HG03469 (cell line): ENCODE measurements at regions not wholly inside any gene's neighbourhood (a gene's known extent, or its start where the extent isn't known, plus 50 kb on each side); places are given as distances from the start of the nearest gene placed in this dataset.

Source experiments
- ATAC-seq: cut with Tn5 transposase; IDR thresholded peaks from one replicate; pipeline ENCODE4 v1.9.1; 2021; ENCODE audit warnings: mild to moderate bottlenecking, moderate library complexity, moderate number of reproducible peaks; ENCODE audit not compliant: unreplicated experiment

DNA sequence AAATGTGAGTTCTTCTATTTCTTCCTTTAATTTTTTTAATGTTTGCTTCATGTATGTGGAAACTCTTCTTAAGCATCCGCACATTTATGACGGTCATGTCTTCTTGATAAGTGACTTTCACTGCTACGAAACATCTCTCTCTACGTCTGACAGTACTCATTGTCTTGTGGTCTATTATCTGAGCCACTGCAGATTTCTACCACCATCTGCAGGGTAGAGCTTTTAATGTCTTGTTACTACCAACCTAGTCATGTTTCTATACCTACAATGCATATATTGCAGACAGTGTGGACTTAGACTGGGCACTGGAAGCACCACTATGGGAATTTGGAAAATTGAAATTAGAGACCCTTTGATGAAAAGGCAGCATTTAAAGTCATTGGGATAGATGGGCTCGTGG lies 75.4 kb upstream of the ARHGEF7 start:
- ATAC-seq = no peak

DNA sequence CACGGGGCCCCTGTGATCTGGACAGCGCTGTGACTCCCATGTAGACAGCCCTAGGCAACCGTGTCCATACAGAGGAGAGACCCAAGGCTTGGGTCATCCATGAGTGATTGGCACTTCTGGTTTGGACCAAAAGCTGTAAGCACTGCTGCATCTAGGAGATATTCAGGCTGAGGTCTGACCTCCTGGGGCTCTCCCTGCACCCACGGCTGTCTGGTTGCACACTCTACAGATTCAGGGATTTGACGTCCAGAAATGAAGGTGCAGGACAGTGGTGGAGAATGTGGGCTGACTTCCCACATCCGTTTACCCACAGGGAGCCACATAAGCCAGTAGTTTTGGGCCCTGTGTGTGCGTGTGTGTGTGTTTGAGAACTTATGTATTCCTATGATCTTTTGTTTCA lies 76.2 kb upstream of the ARHGEF7 start:
- no peak for ATAC-seq

DNA sequence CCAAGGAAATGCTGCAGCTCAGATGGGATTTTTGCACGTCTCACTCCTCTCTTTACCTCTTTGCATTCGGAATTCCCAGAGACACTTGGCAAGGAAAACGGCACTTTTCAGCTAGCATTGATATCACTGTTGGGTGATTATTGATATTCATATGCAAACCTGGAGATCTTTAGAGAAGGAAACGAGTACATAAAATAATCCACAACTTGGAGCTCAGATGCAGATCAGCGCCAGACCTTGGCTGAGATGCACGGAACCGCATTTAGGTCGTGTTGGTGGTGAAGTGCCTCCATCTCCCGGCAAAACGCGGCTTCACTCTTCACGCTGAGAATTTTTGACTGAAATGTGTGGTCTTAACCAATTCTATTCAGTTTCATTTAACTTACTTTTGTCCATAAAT lies 77.2 kb upstream of the ARHGEF7 start:
- no peak for ATAC-seq

DNA sequence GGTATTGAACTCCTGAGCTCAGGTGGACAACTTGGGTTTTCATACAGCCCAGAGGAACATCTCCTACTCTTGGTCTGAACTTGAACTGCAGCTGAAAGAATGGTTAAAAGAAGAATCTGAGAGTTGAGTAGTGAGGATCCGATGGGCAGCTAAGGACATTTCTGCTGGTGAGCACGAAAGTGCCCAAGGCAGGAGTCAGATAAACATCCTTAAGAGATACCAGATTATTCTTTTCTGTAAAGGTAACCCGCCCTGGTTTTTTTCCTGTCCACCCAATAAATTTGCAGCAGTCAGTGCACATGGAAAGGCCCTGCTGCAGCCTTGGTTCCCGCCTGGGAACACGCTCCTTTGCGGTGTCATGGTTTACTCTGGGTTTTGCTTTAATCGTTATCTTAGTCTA lies 78.4 kb upstream of the ARHGEF7 start:
- no peak for ATAC-seq

DNA sequence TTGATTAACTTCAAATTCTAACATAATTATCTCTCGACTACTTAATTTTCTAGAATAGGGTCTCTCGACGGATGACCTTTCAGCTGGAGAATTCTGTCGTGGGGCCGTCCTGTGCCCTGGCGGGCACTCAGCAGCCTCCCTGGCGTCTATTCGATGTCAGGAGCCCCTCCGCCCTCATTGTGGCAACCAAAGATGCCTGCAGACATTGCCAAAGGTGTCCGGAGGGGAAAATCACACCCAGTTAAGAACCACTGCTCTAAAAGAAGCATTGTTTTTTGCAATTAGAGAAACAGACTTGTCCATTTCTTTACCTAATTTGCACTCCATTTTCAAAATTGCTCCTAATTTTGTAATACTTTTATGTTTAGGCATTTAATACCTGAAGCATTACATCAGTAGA lies 79.2 kb upstream of the ARHGEF7 start:
- no peak for ATAC-seq

DNA sequence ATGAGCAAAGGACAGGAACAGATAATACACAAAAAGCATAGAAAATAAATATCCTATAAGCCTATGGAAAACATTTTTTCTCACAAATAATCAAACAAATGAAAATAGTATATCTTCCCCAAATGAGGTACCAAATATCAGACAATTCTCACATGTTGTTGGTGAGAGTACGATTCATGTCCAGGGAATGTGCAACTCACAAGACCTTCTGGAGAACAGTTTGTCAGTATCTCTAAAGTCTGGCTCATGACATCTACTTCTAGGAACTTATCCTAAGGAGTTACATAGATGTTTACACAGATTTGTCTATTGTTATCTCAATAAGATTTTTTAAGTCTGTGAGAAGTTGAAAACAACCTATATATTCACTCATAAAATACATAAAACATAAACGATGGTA lies 80.3 kb upstream of the ARHGEF7 start:
- ATAC-seq = no peak

DNA sequence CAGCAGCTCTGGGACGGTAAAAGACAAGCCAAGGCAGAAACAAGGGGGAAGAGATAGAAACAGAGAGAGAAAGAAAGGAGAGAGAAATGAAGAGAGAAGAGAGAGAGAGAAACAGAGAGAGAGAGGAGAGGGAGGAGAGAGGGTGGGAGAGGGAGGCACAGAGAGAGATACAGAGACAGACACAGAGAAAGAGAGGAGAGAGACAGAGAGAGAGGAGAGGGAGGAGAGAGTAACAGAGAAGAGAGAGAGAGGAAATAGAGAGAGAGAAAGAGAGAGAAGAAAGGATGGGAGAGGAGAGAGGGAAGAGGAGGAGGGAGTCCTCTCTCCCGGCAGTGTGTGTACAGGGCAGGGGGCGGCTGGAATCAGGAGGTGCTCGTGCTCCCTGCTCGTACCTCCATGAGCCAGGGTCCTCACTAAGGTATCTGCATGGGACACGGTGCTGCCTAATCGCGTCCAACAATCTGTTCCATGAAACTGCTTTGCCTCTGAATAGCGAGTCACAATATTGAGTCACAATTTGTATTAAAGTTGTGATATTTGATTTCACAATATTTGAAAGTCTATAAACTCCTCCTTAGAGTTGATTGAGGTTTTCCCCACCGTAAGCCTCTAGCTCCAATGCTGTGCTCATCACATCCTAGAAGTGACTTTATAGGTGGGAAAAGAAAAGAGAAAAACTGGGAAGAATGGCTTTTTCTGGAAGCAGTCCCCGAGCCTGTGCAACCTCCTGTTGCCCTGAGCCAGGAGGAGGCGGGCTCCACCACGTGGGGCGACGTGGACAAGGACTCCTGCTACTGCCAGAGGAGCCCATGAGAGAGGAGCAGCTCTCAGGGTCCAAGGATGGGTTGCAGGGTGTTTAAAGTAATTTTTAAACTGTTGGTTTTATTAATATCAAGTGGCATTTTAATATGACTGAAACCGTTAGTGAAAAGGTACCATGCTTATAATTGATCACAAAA lies 81.7 kb upstream of the ARHGEF7 start:
- ATAC-seq = no peak

DNA sequence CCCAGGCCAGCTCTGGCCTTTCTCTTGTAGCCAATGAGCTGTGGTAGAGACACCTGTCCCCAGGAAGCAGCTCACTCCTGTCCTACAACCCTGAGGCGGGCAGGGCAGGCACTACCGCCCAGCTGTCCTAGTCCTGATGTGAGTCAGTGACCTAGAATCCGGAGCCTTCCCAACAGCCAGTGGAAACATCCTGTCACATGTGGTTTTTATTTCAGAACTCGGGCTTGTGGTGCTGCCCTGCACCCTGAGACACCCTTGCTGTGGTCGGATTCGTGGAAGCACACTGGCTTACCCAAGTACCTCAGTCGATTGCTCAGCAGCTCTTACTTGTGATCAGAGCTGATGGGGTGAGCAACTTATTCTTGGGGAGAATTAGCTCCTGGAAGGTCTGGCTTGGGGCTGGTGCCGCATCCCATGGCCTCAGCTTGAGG lies 83.6 kb upstream of the ARHGEF7 start:
- ATAC-seq = no peak

DNA sequence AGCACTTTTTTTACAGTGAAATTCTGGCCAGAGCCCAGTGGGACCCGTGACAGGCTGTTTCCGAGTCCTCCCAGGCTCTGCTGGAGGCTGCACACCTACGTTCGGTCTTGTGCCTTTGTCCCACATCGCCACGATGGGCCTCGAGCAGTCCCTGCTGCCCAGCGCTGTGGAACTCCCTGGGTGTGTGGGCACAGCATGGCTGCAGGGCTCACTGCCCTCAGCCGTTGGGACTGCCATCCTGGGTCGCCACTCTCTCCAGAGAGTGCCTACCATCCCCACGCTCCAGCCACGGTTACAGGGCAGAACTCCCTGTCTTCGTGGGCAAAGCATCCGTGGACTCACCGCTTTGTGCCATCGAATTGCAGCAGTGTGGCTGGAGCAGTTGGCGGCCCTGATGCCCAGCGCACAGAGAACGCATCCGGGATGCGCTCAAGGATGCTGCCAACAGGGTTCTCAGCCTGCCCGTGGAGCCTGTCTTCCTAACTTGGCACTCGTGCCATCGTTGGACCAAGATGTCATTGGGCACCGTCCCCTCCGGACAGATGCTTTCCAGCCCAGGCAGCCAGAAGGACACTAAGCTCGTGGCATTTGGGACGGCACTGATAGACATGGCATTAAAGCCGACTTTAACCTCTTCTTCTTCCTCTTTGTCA lies 85.0 kb upstream of the ARHGEF7 start:
- ATAC-seq = no peak

DNA sequence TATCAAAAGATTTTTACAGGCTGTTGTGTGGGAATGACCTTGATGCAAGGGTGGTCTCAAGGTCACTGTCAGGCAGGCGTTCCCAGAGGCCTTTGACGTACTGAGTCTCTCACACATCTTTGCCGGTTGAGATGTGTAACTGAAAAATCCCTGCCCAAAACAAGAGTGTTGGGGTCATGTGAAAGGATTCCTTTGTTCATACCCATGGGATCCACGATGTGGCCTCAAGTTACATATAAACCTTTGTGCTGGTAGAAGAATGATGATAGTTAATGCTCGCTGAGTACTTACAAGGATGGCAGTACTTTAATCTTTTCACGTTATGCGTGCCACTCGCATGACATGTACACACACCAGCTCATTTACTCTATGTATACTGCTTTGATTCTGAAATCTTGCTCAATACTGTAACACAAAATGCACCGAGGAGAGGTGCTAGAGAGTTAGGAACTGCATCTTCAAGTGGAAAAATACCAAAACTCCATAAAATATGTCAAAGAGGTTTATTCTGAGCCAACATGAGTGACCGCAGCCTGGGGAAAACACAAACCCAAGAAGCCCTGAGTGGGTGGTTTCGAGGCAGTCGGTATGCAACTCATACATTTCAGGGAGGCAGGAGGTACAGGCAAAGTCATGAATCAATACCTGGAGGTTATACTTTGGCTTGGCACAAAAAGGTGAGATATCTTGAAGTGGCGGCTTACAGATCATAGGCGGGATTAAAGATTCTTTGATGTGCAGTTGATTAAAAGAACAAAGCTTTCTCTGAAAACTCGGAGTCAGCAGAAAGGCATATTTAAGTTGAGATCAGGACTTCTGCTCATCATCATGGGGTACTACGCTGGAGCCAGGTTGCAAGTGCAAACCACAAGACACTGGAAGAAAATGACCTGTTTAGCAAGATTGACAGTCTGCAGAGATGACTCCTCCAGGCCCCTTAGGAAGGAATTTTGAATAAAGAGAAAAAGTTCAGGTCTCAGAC lies 87.4 kb upstream of the ARHGEF7 start:
- ATAC-seq = no peak

DNA sequence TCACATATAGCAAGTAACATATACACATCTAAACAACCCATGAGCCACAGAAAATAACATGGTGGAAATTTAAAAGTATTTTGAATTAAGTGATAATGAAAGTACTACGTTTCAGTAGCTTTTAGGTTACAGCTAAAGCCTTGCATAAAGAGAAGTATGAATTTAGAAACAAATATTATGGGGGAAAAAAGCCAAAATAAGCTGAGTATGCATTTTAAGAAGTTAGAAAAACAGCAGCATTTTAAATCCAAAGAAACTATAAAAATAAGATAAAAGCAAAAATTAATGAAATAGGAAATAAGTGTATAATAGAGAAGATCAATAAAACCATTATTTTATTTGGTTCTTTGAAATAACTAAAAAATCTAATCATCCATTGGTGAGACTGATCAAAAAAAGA lies 89.8 kb upstream of the ARHGEF7 start:
- ATAC-seq = no peak

DNA sequence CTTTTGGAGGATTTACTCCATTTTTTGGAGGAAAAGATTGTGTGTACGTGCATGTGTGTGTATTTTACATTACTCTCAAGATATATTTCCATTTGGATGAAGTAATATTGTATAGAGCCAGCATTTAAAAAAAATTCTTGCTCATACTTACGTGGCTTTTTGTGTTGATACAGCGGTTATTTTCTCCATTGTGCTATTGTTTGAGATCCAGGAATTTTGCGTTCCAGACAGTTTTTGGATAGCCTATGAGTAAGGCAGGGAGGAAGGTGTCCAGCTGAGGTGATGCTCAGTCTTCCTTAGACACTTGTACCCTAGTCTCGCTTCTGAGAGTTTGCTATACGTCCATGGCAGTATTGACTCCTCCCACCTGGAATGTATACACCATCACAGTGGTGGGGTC lies 92.2 kb upstream of the ARHGEF7 start:
- ATAC-seq = no peak

DNA sequence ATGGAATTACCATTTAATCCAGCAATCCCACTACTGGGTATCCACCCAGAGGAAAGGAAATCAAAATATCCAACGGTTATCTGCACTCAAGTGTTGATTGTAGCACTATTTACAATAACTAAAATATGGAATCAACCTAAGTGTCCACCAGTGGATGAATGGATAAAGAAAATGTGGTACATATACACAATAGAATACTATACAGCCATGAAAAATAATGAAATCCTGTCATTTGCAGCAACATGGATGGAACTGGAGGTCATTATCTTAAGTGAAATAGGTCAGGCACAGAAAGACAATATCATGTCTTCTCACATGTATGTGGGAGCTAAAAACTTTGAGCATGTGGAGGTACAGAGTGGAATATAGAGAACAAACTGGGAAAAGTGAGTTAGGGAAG lies 92.9 kb upstream of the ARHGEF7 start:
- ATAC-seq = no peak

DNA sequence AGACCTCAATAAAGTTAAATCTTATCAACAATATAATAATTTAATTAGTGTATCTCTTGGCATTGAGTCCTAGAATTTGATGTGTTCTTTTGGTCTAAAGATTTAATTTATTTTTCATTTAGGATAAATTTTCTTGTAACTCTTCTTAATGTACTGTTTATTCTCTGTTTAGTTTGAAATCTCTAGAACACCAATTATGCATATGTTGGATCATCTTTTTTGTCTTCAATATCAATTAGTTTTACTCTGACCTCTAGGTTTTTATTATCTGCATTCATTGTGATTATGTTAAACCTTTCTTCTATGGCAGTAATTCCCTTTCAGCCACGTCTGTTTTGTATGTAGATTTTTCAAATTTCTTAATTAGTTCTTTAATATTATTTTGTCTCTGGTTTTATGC lies 93.8 kb upstream of the ARHGEF7 start:
- ATAC-seq = no peak

DNA sequence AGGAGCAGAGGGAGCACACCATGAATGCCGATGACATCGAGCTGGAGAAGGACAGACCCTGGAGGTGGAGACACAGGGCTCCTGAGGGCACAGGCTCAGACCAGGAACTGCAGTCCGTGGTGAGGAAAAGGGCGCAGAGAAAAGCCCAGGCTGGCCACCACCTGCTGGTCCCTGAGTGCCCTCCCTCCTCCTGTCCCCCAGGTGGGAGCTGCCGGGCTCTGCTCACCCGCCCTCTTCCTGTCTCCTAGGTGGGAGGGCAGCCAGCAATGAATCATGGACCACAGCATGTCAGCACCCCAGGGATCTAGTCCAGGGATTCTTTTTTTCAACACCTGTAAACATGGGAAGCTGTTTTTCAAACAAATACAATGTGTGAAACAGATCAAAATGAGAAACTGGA lies 94.6 kb upstream of the ARHGEF7 start:
- no peak for ATAC-seq

DNA sequence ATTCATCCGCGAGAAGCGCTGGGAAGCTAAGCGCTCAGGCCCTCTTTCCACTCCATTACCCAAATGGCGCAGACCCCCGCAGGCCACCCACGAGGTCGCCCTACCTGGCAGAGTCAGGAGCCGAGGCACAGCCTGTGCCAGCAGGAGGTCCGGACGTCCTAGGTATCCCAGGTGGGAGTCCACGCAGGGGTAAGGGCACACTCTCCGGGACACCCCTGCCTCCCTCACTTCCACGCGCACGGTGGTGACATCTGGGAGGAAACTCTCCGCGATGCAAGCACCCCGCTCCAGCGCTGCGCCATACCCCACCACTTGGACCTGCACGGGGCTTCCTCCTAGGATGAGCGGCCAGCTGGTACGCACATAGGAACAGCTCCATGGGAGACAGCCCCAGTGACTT lies 95.1 kb upstream of the ARHGEF7 start:
- ATAC-seq = no peak

DNA sequence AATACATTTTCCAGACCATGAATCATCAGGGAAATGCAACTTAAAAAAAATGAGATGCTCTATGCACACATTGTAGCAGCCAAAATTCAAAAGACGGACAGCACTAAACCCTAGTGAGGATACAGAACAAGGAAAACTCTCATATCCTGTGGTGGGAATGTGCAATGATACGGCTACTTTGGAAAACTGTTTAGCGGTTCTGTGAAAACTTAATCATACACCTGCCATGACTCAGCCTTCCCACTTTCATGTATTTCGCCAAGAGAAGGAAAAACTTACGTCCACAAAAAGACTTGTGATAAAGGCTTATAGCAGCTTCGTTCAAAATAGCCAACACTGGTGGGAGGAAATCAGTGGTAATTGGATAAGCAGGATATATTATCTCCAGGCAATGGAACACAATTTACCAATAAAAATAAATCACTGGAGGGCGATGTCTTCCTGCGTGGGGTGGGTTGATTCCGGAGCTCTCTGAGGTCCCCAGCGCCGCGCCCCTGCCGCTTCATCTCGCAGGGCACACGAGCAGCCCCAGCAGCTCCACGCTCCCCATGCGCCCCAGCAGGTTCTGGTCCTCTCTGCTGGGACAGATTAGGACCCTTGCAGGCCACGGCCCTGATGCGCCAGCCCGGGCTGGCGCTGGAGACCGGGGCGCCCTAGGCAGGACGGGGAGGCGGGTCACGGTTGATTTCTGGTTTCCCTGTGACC lies 97.2 kb upstream of the ARHGEF7 start:
- no peak for ATAC-seq

DNA sequence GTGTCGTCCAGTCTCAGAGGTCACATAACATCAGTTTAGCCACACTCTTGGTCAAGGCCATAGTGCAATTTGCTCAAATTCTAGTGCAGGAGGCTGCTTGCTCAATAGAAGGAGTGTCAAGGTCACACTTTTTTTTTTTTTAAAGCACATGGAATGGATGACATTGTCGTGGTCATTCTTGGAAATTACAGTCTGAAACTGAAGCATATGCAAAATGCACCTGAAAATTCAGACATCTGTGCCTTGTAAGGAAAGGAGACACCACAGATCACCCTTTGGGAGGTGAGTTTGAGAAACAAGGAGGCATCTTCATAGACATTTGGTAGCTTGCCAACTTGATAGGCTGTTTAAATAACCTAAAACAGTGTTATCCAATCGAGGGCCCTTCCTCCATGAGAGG lies 98.3 kb upstream of the ANKRD10 start:
- ATAC-seq = no peak

DNA sequence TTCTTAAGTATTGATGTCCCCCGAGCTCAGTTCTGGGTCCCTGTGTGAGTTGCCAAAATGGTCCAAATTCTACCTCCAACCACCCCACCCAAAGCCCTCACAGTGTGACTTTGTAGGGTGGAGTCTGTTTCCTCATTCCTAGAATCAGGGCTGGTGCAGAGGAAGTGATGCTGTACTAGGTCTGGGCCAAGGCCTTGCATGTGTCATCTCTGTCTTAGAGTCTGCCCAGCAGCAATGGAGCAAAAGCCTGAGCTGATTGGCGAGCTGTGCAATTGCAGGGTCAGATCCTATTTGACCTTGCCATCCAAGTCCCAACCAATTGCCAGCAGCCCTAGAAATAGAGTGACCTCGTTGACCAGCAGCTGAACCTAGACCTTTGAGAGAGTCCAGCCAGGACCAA lies 97.0 kb upstream of the ANKRD10 start:
- no peak for ATAC-seq

DNA sequence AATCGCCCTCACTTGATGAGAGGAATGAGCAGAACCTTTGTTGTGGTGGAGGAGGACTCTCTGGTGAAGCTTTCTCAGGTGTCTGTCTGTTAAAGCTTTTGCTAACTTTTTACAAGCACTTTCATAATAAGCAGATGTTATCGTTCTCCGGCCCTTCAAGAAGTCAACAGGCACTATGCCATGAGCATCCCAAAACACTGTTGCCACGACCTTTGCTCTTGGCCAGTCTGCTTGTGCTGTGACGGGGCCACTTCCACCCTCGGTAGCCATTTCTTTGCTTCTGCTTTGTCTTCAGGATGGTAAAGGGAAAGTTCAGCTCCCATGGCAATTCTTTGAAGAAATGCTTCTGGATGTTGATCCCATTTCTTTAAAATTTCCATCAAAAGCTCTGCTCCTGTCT lies 93.5 kb upstream of the ANKRD10 start:
- no peak for ATAC-seq

DNA sequence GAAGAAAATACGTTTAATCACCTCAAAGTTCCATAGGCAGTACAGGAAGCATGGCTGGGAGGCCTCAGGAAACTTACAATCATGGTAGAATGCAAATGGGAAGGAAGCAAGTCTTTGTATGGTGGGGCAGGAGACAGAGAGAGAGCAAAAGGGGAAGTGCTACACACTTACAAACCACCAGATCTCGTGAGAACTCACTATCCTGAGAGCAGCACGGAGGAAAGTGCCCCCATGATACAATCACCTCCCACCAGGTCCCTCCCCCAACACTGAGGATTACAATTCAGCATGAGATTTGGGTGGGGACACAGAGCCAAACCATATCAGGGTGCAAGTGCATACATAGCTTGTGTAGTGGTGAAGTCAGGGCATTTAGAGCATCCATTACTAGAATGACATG lies 92.3 kb upstream of the ANKRD10 start:
- no peak for ATAC-seq
